Testis (tissue), 2 donors: ENCODE measurements at regions not wholly inside any gene's neighbourhood (a gene's known extent, or its start where the extent isn't known, plus 50 kb on each side); places are given as distances from the start of the nearest gene placed in this dataset.

Experiments
- POLR2A ChIP-seq: fragments of 450-650 bp; IDR thresholded peaks from one replicate; pipeline ENCODE4 v1.6.1; 2017; ENCODE audit warnings: antibody characterized with exemption, mild to moderate bottlenecking, moderate library complexity
- TF ChIP-seq, protein P1 (sequence below), 3 experiments: fragments of 450-650 bp in 2 of 3; fragments of 200-600 bp in 1 of 3; sonication (generic) in 1 of 3; IDR thresholded peaks; one replicate each; pipeline ENCODE4 v1.5.1; 2016 to 2019; ENCODE audit warnings: antibody characterized with exemption in 3 of 3, mild to moderate bottlenecking in 2 of 3, moderate library complexity in 1 of 3

DNA sequence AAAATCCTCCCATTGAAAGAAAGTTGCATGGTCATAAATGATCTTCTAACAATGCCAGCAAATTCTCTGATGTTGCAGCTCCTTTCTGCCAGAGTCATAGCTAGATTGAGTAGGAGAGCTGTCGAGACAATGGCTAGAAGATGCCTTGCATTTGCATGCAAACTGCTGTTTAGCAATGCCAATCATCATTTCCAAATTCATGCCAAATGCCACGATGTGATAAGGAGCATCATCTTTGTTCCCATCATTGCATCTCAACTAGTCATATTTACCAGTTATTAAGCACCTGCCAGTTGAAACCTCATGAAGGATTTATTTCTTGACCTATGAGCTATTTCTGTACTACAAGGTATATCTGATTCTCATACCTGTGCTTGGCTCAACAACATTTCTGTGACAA, 246.4 kb upstream of the PIK3R1 start:
- TF ChIP-seq, protein P1, sequence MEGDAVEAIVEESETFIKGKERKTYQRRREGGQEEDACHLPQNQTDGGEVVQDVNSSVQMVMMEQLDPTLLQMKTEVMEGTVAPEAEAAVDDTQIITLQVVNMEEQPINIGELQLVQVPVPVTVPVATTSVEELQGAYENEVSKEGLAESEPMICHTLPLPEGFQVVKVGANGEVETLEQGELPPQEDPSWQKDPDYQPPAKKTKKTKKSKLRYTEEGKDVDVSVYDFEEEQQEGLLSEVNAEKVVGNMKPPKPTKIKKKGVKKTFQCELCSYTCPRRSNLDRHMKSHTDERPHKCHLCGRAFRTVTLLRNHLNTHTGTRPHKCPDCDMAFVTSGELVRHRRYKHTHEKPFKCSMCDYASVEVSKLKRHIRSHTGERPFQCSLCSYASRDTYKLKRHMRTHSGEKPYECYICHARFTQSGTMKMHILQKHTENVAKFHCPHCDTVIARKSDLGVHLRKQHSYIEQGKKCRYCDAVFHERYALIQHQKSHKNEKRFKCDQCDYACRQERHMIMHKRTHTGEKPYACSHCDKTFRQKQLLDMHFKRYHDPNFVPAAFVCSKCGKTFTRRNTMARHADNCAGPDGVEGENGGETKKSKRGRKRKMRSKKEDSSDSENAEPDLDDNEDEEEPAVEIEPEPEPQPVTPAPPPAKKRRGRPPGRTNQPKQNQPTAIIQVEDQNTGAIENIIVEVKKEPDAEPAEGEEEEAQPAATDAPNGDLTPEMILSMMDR (IDR thresholded peaks at IDR 0.05), result no peak
- no peak for TF ChIP-seq POLR2A
